ENCODE measurements at regions not wholly inside any gene's neighbourhood (a gene's known extent, or its start where the extent isn't known, plus 50 kb on each side); places are given as distances from the start of the nearest gene placed in this dataset.

DNA sequence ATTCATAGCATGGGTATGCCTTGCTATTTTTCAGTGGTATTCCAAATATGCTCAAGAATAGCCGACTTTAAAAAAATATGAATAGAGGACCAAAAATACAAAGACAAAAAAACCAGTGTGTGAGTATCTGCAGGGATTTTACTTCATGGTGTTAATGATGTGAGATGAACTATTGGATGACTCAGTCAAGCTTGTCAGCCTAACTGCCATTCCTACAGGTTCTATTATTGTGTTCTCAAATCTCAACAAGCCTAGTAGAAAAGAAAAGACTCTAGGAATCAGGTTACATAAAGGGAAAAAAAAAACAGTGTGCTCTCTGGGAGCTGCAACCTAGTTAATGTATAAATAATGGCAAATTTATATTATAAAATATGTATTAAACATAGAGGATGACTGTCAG lies 588.4 kb upstream of the BTBD3 start:
- no peak for DNase-seq

DNA sequence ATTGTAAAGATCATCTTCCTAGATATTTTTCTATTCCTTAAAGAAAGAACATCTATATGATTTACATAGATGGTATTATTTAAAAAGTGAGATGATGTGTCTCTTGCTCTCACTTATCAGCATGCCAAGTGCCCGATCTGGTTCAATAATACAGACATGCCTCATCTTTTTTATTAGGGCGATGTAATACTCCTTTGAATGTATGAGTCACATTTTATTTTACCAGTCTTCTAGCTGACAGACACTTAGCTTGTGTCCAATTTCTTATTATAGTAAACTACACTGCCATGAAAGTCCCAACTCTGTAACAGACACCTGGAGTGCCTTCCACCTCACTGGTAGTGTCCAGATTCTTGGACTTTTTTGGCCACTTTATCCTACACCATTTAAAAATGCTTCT lies 586.6 kb upstream of the BTBD3 start:
- DNase-seq = no peak

DNA sequence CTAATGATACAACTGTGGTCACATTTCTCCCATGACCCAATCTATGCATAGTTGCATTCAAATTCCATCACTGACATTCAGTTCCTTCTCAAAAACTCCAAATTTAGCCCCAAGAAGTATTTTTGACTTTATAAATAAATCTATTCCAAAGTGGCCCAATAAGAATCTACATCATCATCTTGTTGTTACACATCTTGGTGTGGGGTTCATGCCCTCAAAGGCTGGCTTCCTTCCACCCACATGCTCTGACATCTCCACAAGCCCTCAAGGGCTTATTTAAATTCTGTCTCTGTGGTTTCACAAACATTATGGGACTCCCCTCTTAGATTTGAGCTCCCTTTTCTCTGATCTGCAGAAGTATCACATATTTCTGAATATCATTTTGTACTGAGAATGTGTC lies 585.3 kb upstream of the BTBD3 start:
- no peak for DNase-seq

DNA sequence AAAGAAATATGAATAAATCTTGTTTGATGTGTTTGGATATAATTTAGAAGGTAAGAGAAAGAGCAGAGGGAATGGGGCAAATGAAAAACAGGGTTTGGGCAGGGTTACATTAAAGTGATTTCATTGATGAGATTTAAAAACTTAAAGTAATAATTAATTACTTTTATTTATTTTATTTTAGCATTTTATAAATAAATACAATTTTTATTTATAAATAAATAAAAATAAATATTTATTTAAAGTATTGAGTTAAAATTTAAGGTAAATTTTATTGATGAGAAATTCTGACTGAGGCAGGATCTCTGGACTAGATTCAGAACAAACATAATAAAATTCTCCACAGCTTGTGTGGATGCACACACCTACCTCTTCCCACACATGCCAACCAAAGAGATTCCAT lies 584.1 kb upstream of the BTBD3 start:
- DNase-seq = no peak

DNA sequence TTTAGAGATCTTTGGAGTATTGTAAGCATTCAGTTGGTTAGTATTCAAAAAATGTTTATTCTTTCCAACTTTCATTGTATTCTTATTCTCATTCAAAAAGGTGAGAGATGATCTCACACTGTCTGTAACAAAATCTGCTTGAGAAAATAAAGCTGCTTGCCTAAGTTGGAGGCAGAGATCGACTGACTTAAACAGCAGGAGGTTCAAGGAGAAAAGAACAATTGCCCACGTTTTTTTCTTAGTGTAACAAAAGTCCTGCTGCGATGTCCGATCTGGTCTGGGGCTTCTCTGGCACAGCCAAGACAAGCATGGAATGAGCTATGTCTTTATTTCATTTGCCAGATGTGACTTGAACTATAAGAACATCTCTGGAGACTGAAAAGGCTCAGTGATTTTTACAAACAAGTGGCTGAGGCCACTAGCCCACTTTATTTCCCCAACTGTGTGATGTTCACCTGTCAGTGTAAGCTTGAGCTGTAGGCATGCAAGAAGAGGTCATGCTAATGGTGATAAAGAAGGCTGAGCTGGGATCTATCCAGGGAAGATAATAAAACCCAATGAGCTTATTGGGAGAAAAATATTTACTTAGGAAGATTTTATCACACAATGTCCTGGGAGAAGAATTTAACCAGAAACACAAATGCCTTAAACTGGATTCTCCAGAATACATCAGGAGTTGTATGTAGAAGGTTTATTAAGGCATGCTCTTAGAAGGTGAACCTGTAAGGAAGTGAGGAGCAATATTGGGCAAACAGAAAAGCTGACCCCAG lies 580.1 kb upstream of the BTBD3 start:
- DNase-seq = no peak

DNA sequence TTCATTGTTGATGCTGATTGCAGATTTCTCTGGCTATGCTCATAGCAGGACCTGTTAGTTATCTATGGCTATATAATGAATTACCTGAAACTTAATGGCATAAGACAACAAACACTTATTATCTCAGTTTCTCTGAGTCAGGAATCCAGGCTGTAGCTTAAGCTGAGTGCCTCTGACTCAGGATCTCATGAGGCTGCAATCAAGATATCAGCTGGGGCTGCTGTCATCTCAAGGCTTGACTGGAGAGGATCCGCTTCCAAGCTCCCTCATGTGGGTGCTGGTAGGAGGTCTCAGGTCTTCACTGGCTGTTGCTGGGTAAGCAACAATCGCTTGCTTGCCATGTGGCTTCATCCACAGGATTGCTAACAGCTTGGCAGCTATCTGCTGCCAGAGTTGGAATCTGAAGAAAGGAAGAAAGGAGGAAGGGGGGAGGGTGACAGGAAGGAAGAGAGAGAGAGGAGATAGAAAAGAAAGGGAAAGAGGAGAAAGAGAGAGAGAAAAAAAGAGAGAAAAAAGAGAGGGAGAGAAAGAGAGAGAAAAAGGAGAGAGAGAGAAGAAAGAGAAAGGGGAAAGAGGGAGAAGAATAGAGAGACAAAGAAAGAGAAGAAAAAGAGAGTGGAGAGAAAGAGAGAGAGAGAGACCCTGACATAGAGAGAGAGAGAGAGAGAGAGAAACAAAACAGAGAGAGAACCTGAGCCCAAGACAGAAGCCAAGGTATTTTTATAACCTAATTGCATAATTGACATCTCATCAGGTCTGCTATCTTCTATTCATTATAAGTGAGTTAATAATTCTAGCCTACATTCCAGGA lies 579.0 kb upstream of the BTBD3 start:
- DNase-seq = no peak

DNA sequence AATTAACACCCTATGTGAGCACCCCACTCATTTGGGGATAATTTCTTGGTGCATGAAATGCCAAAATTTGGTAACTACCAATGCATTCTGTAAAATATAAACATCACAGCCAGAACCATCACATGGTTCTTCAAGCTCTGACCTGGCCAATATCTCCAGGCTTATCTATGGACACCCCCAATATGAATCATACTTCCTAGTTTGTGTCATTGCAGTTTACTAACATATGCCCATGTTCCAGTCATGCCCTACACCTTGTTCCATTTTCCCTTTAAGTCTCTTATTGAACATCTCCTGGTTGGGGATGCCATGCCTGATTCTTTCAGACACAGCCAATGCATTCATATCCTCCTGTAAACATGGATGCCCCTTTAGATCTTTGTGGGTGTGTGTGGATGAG lies 572.8 kb upstream of the BTBD3 start:
- DNase-seq = no peak

DNA sequence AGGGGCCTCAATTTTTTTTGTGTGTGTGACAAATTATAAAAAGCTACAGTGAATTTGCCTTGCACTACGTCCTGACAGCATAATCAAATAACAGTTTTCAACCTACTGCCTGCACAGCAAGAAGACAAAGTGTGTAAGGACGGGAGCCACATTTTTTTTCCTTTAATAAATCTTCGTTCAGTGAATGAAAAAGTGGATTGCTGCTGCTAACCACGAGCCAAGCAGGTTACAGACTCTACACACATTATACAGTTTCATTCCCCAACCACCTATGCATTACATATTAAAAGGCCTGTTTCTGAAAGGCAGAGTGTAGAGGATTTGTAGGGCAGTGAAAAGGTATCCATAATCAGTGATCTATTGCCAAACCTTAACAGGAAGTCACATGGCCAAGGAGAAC lies 570.0 kb upstream of the BTBD3 start:
- DNase-seq = no peak

DNA sequence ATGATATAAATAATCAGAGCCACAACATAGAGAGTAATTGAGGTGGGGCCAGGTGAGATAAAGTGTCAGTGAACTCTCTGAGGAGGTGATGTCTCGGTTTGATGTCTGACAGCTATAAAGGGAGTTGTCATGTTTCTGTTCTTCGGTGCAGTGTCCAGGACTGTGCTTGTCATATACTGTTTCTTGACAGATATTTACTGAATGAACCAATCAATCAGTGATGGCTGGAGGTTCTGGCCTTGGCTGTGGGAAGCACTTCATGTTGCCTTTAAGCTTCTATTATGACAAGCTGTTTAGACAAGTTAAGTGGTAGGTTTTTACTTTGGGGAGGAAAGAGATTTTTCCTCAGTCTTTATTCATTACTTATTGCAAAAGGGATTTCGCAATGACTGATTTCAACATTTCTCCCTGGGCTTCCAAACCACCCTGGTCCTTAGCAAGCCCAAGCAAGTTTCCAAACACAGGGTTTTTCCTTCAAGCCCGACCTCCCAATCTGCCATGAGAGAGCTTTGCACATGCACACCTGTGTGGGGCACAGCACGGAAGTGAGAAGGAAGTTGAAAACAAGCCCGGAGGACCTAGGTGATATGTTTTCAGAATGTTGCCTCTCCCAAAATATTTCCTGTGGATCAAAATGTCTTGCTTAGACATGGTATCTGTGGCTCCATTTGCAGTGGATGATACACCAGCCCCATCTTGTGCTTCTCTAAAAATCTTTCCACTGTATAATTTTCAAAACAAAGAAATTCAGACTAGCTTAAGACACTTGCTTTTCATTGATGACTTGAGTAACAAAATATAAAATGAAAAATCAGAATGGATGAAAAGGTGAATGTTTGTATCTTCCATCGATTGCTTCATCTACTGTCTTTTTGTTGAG lies 567.3 kb upstream of the BTBD3 start:
- no peak for DNase-seq

DNA sequence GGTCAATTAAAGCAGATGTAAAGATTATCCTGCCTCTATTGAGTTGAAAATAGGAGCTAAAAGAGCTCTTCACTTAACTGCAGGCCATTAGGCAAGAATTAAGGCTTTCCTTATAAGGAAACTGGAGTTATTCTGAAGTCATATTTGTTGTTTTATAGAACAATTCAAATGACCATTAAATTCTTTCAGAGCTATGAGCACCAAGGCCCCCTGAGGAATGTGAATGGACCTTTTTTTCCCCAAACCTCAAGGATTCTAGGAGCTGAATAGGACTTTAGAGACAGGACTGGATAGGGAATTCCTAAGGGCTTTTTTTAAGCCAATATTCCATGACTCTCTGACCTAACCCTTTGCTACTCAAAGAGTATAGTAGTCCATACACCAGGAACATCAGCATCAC lies 565.7 kb upstream of the BTBD3 start:
- peak; percentile 7 for DNase-seq

DNA sequence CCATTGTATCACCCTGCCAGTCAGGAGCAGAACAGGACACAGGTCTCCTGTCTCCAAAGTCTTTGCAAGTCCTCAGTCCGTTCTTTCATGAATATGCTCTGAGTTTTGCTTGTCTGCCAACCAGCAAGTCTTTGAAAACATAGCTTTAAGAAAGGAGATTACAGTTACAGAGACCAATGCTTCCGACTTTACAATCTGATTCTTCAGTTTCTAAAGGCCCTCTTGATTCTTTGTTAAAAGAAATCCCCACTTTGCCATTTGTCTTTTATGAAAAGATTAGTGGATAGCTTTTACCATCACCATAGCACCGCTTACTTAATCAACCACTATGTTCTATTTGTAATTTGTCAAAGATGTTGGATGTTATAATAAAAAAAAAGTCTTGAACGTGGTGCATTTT lies 562.8 kb upstream of the BTBD3 start:
- no peak for DNase-seq

DNA sequence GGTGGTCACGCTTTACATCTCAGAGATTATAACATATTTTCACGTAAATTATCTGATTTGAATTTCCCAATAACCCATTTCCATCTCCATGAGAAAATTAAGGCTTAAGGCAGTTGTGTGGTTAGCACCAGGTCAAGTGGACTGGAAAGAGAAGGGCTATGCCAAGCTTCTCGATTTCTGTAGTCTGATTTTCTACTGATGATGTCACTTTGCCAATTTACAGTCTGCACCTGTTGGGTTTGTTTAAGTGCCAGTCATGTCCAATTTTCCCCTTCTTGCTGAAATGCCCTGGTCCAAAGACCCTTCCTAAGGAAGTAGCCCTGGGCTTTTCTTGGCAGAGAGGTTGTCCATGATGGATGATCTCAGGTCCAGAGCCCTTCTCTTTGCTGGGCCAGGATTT lies 562.3 kb upstream of the BTBD3 start:
- DNase-seq = no peak

DNA sequence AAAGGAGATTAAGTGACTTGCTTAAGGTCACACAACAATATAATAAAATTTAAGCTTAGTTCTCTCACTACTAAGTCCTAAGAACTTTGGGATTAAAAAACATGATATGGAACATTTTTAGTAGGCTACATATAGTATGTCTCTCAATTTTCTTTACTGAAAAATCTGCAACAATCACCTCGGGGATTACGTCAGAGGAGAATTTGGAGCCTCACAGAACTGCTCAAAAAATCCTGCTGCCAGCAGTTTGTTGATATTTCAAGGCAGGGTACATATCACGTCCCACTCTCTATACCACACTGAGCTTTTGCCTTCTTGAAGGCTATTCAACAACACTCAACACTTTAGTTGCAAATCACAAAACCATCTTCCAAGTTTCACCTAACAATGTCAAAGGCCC lies 561.6 kb upstream of the BTBD3 start:
- DNase-seq = no peak

DNA sequence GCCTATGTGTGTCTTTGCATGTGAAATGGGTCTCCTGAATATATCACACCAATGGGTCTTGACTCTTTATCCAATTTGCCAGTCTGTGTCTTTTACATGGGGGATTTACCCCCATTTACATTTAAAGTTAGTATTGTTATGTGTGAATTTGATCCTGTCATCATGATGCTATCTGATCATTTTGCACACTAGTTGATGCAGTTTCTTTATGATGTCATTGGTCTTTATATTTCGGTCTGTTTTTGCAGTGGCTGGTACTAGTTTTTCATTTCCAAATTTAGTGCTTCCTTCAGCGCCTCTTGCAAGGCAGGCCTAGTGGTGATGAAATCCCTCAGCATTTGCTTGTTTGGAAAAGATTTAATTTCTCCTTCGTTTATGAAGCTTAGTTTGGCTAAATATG lies 555.2 kb upstream of the BTBD3 start:
- DNase-seq = no peak

DNA sequence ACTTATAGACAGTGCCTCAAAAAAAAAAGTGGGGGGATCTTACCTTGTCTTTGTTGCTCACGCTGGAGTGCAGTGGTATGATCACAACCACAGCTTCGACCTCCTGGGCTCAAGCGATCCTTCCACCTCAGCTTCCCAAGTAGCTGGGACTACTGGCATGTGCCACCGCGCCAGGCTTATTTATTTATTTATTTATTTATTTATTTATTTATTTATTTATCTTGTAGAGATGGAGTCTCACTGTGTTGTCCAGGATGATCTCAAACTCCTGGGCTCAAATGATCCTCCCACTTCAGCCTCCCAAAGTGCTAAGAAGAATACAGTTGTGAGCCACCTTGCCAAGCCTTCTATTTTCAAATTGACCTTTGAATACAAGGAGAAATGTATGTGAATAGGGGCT lies 553.0 kb upstream of the BTBD3 start:
- no peak for DNase-seq

DNA sequence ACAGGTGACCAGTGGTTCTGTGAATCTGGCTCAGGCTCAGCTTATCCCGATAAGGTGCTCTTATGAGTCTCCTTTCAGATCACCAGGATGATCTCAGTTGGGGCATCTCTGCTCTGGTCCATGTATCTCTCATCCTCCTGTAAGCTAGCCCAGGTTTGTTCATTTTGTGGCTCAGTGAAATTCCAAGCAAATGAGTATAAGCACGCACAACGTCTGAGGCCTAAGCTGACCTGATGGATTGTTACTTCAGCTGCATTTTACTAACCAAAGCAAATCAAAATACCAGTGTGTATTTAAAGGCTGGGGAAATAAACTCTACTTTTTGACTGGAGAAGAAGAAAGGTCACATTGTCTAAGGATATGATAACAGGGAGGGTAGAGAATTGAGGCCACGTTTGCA lies 551.0 kb upstream of the BTBD3 start:
- no peak for DNase-seq

DNA sequence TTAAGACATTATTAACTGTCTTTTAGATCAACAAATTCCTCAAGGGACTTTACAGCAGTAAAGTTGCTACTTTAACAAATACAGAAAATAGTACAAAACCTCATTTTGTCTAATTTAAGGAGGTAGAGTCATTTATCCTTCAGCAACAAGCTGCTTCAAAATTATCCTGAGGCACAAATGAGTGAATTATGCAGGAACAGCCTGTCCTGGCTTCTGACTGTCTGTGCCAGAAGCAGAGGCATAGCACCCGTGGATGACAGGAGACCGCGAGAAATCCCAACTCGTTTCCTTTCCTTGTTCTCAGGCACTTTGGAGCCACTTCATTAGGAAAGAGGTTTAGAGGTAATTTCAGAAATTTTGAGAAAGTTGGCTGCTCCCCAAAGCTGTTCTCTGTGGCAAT lies 549.2 kb upstream of the BTBD3 start:
- no peak for DNase-seq

DNA sequence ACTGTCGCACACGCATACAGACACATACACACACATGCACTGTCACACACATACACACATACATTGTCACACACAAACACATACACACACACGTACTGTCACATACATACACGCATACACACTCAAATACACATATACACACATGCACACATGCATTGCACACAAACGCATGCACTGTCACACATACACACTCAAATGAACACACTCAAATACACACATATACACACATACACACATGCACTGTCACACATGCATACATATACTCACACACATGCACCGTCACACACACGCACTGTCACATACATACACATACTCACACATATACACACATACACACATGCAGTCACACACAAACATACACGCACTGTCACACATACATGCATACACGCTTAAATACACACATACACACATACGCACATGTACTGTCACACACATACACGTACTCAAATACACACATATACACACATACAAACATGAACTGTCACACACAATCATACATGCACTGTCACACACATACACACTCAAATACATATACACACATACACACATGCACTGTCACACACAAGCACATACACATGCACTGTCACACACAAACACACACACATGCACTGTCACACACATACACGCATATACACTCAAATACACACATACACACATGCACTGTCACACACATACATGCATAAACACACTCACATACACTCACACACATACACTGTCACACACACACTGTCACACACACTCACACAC lies 548.6 kb upstream of the BTBD3 start:
- DNase-seq = no peak

DNA sequence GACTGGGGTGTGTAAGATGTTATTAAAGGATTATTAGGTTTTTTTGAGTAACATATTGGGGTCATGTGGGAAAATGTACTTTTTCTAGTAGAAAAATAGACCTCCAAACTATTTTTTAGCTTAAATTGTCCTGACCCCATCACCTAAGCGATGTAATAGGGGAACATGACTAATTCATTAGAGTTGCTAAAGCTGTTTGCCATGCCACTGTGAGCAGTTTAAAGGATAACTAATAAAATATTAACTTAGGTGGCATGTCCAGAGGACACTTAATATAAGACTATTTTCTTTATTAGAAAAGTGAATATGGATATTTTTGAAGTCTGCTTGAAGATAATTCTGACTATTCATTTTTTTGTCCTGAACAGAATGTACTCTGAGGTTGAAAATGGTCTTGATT lies 545.9 kb upstream of the BTBD3 start:
- DNase-seq = no peak

DNA sequence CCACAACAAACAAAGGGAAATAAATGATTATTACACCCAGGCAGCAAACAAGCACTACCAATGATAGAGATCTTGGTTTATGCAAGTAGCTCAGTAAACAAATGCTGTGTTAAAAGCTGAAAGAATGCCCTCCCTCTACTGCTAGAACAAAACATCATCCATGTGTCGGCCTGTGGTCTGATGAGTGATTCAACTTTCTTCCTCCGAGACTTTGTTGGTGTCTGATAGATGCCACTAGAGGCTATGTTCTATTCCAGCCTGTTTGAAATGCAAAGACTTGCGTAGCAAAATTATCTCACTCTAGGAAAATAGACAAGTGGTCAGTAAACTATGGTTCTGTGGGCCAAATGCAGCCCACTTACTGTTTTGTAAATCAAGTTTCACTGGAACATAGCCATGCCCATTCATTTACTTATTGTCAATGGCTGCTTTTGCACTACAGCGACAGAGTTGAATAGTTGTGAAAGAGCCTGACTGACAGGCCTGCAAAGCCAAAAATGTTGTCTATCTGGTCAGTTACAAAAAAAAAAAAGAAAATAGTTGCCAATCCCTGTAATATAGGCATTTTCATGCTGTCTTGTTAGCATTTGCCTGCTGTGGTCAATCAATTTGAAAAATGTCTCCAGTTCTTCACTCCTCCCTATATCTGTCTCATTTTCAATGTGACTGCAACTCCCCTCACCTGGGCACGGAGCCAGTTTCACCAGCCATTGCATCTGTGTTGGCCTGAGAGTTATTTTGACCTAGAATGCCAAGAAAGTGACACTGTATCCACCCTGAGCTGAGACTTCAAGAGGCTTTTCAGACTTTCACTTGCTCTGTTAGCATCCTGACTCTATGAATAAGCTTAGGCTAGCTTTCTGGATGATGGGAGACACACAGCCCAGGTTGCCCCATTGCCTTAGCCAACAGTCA lies 544.6 kb upstream of the BTBD3 start:
- DNase-seq = no peak

DNA sequence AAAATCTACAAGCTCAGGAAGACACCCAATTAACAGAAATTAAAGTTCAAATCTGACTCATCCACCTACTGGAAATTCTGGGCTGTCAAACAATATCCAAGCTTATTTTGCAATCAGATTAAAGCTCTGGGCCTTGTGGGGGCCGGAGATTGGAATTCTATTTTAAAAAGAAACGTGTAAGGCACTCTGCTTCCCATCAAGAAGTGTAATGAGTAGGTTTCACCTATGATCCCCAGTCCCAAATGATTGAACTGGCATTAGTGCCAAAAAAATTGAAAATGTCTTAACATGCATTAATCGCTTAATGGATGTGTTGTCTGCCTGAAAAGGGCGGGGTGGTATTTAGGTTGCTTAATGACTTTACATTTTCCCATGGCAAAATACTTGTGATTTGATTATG lies 542.4 kb upstream of the BTBD3 start:
- DNase-seq = no peak

DNA sequence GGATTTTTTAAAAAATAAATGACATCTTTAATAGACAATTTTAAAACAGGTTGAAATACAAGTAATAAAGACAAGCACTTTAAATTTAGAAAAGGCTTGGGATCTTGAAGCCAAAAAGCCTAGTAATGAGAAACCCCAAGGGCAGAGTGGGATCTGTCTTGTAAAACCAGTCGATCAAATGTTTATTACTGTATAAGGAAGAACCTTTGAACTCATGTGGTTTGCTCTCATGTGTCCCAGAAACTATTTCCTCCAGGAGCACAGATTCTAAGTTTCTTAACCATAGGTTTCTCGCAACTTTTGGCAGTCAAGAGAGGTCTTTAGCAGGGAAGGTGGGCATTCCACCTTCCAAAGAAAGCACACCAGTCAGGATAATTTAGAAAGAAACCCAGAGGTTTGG lies 541.7 kb upstream of the BTBD3 start:
- DNase-seq = no peak
